IPS DF 19.7 (cell line): ENCODE measurements at regions not wholly inside any gene's neighbourhood (a gene's known extent, or its start where the extent isn't known, plus 50 kb on each side); places are given as distances from the start of the nearest gene placed in this dataset.
A peak's percentile ranks its signal among the peaks of the same experiment; 100 is the strongest.

ENCODE experiments used
- DNase-seq: peaks from one replicate; pipeline ENCODE4 v3.0.0-alpha.2; 2013; ENCODE audit warnings: low read depth, low spot score

DNA sequence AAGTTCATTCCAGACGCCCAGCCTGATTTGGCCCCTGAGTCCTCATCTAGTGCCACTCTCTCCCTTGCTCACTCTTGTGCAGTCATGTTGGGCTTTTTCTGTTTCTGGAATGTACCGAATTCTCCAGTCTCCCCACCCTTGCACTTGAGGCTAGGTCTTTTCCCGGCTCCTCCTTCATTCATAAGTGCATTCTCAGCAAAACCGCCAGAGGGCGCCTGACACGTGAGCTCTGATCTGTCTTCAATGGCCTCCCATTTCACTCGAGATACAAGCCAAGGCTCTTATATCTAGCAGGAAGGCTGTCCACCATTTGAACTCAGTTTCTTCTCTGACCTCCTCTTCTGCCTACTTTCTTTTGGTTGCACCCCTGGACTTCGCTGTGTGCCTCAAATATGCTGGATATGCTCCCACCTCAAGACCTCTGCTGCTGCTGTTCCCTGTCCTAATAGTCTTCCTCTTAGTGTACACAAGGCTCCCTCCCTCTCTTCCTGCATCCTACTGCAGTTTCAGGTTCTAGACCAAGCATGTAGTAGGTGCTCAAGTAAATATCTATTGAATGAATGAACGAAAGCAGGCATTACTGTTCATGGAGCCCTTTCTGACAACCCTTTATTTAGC, 568.1 kb upstream of the WWC1 start:
- DNase-seq = peak; percentile 33

DNA sequence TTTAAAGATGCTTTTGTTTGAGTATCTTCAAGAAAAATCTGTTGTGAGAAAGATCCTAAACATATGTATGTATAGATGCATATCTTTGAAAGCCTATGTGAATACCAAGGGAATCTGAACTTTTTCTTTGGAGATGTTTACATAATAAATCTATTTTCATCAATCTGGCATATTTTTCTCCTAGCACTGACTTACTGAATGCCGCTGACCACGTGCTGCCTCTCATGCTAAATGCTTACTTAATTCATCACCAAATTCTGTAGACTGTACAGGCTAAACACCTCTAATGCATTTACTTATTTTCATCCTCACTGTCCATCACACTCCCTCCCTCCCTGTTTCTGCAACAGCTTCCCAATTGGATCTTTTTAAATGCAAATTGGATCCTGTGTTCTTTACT, 566.2 kb upstream of the WWC1 start:
- no peak for DNase-seq

DNA sequence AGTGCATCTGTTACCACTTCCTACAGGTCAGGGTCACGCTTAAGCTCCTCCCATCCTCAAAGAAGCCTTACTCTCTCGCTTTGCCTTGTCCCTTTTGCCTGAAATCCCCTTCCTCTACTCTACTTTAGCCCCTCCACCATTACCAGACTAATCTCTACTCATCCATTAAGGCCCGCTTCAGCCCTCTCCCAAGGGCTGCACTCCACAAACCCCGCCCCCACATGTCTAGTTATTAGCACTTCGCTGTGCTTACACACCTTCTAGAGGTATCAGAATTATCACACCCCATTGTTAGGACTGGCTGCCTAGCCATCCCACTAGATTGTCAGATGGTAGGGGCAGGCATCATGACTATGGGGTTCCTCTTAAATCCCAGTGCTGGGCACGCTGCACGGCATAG, 565.7 kb upstream of the WWC1 start:
- no peak for DNase-seq

DNA sequence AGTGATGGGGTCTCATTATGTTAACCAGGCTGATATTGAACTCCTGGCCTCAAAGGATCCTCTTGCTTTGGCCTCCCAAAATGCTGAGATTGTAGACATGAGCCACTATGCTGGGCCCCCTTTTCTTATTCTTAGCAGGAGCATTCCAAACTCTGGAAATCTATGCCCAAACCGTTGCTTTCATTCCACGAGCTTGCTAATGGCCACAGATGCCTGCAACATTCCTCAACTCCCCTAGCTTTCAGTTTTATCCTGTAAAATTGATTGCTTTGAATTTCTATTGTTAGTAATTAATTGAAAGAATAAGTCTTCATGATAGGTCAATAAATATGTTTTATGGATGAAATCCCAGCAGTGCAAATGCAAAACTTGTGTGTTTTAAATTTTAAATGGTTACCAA, 564.8 kb upstream of the WWC1 start:
- DNase-seq = peak; percentile 28

DNA sequence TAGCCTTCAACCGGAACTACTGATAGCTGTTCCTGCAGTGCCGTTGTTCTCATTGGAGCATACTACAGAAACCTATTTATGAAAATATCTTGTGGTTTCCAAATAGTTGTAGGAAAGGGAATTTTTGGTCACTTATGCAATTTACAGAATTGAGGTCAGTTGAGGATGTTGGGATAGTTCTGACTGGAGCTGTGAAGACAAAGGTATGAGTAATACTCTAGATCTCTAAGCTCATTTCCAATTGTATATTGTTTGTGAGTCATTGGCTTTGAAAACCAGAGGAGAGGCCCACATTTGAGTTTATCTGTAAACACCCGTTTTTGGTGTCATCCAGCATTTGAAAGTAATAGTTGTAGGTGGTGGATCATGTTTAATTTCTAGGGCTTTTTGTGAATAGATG, 561.3 kb upstream of the WWC1 start:
- DNase-seq = no peak

DNA sequence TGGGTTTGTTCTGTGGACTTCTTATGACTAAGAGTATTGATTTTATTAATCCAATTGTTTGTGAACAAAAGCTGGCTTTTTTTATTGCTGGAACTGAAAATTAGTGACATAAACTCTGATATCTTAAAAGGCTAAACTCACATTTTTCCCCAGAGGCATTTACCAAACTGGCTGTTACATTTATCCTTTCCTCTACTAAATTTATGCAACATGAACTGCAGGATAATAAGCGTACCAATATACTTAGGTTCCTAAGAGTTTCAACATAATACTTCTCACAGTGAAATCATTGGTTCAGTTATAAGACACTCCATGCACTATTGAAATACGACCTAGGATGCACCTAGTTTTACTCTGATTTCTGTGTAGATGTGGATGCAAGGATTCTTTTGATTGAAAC, 560.8 kb upstream of the WWC1 start:
- no peak for DNase-seq

DNA sequence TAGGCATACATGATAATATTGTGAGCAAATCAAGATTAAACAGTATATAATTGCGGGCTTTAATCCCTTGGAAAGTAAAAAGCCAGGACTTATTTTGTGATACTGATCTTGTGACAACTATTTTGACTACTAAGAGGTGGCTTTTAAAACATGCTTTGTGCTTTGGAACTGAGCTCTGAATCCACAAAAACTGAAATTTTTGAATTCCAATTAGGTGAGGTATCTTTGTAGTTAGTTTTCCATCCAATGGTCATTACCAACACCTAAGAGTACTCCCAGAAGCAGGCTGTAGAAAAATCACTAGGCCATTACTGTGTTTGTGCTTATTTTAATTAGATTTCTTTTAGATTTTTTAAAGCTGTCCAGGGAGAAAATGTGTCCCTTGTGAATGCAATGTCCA, 559.5 kb upstream of the WWC1 start:
- DNase-seq = no peak

DNA sequence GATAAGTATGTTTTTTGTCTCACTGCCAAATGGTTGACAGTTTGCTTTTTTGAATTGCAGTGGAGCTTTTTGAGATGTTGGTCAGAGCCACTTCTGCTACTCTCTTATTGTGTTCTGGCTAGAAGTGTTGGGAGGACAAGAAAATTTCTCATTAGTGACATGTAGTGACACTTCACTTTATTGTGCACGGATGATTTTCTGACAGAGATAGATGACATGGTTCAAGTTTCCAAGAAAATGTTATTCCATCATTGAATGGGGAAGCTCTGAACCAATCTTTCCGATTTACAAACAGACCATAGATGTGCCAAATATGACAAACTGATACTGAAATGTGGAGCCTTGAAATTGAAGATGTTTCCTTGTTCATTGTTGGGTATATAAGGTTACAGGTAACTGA, 558.9 kb upstream of the WWC1 start:
- DNase-seq = no peak

DNA sequence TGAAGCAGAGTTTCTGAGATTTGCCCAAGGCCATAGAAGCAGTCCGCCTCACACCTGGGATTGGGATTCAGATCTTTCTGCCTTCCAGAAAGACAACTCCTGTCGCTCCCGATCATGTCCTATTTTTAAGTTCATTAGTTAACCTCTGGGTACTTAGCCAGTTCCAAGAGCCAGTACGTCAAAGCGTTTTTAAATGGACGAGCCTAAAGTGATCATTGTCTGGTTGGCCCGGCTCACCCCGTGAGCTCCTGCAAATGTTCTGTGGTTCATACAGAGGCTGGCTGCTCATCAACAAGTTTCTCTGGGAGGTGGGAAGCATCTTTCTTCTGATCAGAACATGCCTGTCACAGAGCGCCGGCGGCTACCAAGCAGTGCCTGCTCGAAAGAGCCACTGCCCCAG, 554.5 kb upstream of the WWC1 start:
- DNase-seq = no peak

DNA sequence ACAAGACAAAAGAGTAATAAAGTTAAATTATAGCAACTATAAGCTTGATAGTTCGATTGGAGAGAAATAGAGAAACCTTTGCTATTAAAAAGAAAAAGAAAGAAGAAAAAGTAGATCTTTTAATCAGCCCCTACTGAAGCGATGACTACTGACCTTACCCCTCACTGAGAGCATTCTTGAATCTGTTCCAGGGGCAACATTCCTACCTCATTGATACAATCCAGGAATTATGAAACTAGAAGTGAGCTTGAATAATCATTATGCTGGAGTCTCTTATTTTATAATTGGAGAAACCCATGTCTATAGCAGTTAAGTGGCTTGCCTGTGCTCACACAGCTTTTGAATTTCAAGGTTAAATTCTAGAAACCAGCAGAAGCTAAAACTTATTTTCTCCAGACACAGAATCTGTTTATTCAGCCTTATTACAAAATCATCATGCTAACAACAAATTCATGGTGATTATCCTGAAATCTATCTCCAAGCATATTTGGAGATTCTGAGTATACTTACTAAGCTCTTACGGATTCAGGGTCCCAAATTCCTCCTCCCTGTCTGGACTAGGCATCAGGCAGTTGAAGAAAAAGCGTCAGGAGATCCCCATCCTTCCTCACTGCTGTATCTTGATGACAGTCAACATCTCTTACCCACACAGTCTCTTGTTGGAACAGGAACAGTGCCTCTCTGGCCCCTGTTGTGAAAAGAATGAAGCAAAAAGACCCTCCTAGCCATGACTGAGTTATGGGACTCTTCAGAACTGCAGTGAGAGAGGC, 547.6 kb upstream of the WWC1 start:
- DNase-seq = no peak

DNA sequence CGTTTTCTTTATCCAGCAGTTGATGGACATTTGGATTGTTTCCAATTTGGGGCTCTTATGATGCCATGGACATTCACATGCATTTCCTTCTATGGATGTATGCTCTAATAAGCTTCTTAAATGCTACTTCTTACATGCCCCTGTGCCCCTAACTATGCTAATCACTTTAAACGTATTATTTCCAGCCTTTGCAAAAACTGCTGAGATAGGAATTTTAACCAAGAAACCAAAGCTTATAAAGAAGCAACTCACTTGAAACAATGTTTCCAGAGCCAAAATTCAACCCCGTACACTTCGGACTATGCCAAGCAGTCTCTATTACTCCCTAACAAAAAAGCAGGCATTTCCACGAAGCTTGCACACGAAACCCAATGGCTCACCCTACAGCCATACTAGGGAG, 545.6 kb upstream of the WWC1 start:
- no peak for DNase-seq

DNA sequence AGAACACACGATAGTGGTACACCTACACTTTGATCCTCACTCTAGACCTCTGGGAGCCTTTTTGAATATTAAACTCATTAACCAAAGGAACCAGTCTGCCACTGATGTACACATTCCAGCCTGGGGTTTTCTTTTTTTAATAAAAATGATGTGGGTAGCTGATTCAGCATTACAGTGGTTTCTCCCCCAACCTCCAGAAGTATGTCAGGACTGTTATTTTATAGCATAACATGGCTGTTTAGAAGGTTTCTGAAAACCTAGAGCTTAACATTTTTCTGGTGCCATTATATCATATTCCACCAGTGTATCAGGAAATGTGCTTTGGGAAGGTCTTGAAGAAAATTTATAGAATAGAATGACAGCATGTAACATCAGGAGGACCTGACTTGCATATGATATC, 540.9 kb upstream of the WWC1 start:
- no peak for DNase-seq

DNA sequence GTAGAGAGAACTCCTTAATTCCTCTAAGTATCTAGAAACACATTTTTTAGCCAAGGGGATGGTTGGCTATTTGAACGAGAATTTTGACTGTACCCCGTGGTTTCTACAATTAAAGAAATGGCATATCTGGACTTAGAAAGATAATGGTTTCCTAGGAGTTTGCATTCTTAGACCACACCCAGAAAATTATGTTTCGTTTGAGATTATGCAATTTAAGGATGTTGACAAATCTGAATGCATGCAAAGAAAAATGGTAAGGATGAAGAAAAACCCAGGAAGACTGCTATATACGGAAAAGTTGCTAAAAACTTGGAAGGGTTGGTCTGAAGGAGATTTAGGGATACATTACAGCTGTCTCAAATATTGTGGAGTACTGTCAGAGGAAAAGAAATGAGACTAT, 538.5 kb upstream of the WWC1 start:
- DNase-seq = no peak

DNA sequence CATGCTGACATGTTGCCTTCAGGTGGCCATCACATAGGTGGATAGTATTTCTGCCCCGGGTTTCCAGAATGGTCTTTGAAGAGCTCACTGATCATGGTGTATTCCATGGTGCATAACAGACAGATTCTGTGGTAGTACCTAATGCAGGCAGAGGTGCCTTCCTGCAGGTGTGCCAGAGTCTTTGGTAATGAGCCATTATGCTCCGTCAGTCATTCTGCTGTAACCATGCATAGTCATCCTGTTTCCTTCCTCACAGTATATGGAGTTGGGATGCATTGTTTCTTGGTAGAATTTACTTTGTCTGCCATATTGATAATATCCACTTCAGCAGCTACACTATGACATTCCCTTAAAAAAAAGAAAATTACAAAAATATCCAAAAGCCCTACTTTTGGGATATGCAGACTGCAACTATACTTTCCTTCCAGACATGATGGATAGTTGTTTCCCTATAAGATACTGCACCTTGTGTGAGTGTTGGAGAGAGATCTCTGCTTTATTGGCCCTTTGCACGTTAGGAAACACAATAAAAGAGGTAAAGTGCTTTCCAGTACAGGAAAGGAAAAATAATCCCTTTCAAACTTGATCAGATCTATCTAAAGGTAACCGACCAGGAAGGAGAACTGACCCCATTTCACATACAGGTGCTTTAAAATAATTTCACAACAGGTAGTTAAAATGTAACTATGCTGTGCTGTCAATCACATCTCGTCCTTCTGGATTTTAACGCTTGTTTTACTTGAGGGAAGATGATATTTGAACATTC, 537.5 kb upstream of the WWC1 start:
- DNase-seq = no peak

DNA sequence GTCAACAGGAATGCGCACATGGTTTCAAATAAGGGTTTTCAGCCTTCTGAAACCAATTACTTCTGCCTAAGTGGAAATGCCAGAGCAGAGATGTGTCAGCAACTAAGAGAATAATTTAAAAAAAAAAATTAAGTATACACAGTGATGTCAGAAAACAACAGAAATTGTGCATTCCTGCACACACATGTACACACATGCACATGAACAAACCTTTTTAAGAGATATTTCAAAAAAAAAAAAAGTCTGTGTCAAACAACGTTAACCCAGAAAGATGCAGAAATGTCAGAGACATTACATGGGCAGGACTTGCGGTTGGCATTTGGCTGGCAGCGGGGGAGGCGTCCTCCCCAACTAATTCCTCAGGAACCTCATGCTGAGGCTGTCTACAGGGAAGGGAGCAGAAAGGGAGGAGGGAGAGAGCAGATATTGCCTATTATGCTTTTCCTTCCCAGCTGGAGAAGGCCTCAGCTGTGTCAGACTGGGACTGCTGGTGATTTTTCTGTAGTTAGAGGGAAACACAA, 536.9 kb upstream of the WWC1 start:
- no peak for DNase-seq

DNA sequence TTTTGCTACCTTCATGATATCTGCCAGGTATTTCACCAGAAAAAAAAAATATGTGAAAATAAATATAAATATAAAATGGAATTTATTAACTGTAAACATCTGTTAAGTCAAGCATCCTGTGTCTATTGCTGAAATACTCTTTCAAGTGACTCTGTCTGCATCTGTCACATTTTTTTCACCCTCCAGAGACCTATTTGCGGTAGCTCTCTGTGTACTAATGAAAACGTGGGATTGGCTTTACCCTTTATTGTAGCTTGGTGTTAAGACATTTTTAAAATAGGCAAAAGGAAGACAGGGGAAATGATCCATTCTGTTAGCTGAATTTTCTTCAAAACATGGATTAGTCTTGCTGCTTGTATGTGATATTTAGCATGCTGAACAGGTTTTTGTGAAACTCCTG, 536.0 kb upstream of the WWC1 start:
- no peak for DNase-seq

DNA sequence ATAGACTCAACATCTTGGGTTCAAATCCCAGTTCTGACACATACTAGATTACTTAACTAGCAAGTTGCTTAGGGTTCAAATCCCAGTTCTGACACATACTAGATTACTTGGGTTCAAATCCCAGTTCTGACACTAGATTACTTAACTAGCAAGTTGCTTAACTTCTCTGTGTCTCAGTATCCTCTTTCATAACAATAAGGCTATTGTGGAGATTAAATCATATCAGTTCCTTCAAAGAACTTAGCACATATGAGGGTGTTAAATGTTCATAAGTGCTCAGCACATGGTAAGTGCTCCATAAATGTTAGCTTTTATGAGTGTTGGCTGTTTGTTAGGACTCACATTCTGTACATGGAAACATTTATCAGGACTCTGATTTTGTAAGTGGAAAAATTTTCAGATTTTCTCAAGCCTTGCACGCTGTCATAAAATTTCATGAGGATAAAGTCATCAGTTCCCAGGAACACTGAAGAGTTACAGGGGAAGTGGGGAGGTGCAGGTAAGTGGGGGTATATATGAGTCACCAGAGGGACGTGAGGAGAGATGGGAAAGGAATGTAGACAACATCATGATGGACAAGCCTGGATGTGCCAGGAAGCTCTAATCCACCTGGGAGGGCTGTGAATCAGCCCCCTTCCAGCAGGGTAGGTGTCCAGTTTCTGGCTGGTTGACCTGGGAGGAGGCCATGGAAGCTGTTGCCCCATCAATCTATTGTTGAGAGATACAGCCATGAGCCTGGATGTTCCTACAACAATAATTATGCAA, 532.2 kb upstream of the WWC1 start:
- no peak for DNase-seq

DNA sequence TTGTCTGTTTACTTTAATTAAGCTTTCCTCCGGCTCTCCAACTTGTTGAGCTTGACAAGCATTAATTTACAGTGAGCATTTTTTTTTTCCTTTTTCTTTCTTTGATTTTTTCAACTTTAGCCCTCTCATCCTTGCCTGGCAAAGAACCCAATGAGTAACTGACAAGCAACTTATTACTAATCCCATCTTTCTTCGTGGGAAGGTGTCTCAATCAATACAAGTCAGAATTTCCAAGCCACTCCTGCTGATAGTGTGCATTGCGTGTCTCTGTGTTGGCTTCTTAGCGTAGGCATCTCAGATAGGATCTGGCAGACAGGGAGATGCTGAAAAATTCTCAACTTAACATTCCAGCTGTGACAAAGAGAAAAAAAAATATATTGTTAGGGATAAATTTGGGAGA, 527.7 kb upstream of the WWC1 start:
- no peak for DNase-seq

DNA sequence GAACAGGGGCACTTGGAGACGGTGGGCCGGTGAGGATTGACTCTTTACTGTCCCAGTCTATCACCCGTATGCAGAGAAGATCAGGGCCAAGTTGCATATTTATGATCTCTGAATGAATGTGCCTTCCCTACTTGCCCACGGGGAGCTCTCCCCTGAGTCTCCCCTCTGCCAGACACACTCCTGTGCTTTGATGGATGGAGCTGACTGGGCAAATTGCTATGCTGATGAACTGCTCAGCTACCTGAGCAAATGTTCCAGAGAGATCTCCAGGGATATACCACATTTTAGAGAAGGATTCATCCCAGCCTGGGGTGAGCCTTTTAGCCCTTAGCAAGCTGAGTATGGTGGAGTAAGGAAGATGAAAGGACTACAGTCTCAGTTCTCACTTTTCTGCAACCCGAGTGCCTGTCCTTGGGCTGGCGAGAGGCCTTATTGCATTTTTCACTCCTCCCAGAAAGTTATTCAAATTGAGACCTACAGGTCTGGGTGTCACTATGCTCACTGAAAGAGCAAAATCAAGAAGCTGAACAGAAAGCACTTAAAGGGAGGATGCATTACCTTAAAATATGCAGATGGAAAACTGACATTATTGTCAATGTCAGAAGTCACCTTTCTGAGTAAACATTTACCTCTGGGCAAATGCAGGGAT, 526.7 kb upstream of the WWC1 start:
- no peak for DNase-seq

DNA sequence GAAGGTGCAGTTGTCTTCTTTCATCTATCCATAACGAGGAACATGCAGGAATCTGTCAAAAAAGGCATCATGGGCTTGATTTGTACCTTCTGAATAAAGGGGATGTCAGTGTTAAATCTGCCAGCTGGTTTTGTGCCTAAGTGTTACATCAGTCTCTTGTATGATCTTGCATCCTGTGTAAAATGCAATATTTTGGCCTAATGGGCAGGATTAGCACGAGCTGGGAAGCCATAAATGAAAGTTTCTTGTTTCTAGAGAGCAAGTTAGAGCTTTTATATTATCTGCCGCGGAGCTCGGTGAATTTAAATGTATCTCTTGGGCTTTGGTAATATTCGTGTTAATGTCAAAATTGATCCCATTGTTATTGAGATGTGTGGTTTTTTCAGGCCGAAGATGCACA, 526.1 kb upstream of the WWC1 start:
- DNase-seq = no peak

DNA sequence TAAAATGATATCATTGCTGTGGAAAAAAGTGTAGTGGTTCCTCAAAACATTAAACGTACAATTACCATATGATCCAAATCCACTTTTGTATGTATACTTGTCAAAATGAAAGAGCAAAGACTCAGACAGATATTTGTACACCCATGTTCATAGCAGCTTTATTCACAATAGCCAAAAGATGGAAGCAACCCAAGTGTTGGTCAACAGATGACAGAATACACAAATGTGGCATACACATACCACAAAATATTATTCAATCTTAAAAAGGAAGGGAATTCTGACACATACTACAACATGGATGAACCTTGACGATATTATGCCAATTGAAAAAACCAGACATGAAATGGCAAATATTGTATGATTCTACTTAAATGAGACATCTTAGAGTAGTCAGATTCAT, 524.5 kb upstream of the WWC1 start:
- DNase-seq = no peak

DNA sequence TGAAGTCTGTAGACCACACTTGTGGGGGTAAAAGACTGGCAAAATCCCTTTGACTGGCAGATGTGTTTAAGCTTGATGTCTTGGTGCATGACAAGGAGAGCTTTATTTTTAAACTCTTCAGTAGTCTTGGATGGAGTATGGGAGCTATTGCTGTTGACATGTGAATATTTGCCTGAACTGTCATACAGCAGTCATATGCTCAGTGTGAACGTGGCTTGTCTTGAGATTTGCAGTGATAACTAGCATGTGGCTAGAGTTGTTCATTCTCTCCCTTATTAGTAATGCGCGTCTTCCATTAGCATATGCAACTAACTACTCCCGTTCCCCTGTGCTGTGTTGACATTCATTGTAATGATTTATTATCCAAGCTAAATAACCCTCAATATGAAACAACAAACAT, 523.6 kb upstream of the WWC1 start:
- no peak for DNase-seq
